GM12872 (cell line): ENCODE measurements at regions not wholly inside any gene's neighbourhood (a gene's known extent, or its start where the extent isn't known, plus 50 kb on each side); places are given as distances from the start of the nearest gene placed in this dataset.

Experiments
- CTCF ChIP-seq: IDR thresholded peaks from 3 replicates; pipeline ENCODE4 v1.5.1; 2011; ENCODE audit warnings: low read depth, mild to moderate bottlenecking, low read length, moderate library complexity; ENCODE audit not compliant: insufficient read depth

- no peak for TF ChIP-seq CTCF
Measured at GRCh38 chr10:35961501-35961900, 319.4 kb upstream of the FZD8 start.

- no peak for TF ChIP-seq CTCF
Measured at GRCh38 chr10:35959252-35959651, 317.2 kb upstream of the FZD8 start.

- no peak for TF ChIP-seq CTCF
Measured at GRCh38 chr10:35950701-35951100, 308.6 kb upstream of the FZD8 start.

GRCh38 chr10:35950226-35950625 lies 308.1 kb upstream of the FZD8 start:
- TF ChIP-seq CTCF: no peak

- TF ChIP-seq CTCF: no peak
Measured at GRCh38 chr10:35949811-35950211, 307.7 kb upstream of the FZD8 start.

- TF ChIP-seq CTCF: no peak
Measured at GRCh38 chr10:35946556-35946955, 304.5 kb upstream of the FZD8 start.

GRCh38 chr10:35942057-35942456 lies 300.0 kb upstream of the FZD8 start:
- no peak for TF ChIP-seq CTCF
